Epithelial cell of proximal tubule (primary cell): ENCODE measurements at regions not wholly inside any gene's neighbourhood (a gene's known extent, or its start where the extent isn't known, plus 50 kb on each side); places are given as distances from the start of the nearest gene placed in this dataset.

ENCODE experiments used
- DNase-seq: peaks from one replicate; pipeline ENCODE4 v3.0.0-alpha.2; 2011; ENCODE audit warnings: low read depth
- H3K4me3 ChIP-seq: 2 replicates; pipeline ENCODE4 v1.5.1; 2011; ENCODE audit warnings: low read depth, mild to moderate bottlenecking, low read length
- TF ChIP-seq, protein P1 (sequence below): conservative IDR thresholded peaks from 2 replicates; pipeline ENCODE4 v1.5.1; 2012; ENCODE audit warnings: low read depth, mild to moderate bottlenecking, low read length

- TF ChIP-seq, protein P1, sequence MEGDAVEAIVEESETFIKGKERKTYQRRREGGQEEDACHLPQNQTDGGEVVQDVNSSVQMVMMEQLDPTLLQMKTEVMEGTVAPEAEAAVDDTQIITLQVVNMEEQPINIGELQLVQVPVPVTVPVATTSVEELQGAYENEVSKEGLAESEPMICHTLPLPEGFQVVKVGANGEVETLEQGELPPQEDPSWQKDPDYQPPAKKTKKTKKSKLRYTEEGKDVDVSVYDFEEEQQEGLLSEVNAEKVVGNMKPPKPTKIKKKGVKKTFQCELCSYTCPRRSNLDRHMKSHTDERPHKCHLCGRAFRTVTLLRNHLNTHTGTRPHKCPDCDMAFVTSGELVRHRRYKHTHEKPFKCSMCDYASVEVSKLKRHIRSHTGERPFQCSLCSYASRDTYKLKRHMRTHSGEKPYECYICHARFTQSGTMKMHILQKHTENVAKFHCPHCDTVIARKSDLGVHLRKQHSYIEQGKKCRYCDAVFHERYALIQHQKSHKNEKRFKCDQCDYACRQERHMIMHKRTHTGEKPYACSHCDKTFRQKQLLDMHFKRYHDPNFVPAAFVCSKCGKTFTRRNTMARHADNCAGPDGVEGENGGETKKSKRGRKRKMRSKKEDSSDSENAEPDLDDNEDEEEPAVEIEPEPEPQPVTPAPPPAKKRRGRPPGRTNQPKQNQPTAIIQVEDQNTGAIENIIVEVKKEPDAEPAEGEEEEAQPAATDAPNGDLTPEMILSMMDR, result no peak
- no peak for DNase-seq
- no peak overlapping the region for H3K4me3 ChIP-seq
Observed at GRCh38 chr18:4858379-4859127, 338.5 kb downstream of the AKAIN1 start.

- H3K4me3 ChIP-seq, result no peak overlapping the region
- TF ChIP-seq, protein P1, result no peak
- DNase-seq, result no peak
Observed at GRCh38 chr18:4854671-4855070, 342.4 kb downstream of the AKAIN1 start.

- TF ChIP-seq, protein P1, result no peak
- DNase-seq, result no peak
- no peak overlapping the region for H3K4me3 ChIP-seq
Observed at GRCh38 chr18:4851301-4851976, 345.6 kb downstream of the AKAIN1 start.

- no peak for DNase-seq
- H3K4me3 ChIP-seq, result no peak overlapping the region
- TF ChIP-seq, protein P1, result no peak
Observed at GRCh38 chr18:4847056-4847455, 350.0 kb downstream of the AKAIN1 start.

DNA sequence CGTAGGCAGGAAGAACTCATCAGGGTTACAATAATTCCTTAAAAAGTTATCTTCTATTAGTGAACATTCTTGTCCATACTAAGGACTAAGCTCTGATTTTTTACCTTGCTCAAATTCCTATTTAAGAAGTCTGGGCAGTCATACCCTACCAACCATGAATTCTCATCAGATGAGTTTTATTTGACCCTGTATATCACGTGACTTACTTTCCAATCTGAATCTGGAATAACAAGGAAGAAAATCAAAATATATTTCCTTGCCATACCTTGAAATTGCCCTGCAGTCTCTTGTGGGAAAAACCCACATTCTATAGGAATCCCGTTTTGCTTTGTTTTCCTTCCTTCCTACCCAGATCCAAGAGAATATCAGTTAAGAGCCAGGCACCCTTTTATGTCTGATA lies 352.7 kb downstream of the AKAIN1 start:
- no peak overlapping the region for H3K4me3 ChIP-seq
- TF ChIP-seq, protein P1, result no peak
- DNase-seq, result no peak

DNA sequence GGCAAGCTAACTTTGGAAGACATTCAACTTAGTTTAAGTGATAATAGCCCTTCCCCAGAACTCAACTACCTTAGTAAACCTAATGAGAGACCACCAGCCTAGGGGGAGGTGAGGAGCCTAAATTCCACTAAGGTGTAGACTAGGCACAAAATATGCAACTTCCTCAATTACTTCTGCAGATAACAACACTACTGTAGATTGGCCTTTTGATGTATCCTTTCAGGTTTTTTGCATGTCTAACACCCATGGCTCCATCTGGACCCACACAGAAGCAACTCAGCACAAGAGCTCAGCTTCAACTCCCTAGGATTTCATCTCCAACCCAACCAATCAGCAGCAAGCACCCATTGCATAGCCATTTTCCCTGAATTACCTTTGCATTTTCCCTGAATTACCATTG lies 353.3 kb downstream of the AKAIN1 start:
- DNase-seq, result no peak
- TF ChIP-seq, protein P1, result no peak
- no peak overlapping the region for H3K4me3 ChIP-seq
